HG03575 (cell line): ENCODE measurements at regions not wholly inside any gene's neighbourhood (a gene's known extent, or its start where the extent isn't known, plus 50 kb on each side); places are given as distances from the start of the nearest gene placed in this dataset.

ENCODE experiments used
- ATAC-seq: cut with Tn5 transposase; IDR thresholded peaks from one replicate; pipeline ENCODE4 v1.9.1; 2021; ENCODE audit not compliant: unreplicated experiment, insufficient number of reproducible peaks, low FRiP score; ENCODE audit errors: extremely low read depth

DNA sequence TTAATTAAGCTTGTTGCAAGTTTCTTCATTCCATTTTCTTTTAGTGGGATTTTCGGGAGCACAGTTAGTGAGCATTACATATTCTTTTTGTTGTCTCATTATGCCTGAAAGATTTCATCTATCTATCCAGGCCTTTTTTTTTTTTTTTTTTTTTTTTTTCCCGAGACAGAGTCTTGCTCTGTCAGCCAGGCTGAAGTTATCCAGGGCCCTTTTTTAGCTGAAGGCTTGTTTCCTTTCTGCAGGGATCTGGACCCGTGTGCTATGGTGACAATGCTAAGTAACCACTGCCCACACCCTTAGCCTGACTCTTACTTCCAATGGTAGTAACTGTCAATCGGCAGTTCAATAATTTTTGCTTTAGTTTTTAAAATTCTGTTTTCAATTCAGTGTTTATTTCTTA, 190.8 kb upstream of the MTPN start:
- no peak for ATAC-seq

DNA sequence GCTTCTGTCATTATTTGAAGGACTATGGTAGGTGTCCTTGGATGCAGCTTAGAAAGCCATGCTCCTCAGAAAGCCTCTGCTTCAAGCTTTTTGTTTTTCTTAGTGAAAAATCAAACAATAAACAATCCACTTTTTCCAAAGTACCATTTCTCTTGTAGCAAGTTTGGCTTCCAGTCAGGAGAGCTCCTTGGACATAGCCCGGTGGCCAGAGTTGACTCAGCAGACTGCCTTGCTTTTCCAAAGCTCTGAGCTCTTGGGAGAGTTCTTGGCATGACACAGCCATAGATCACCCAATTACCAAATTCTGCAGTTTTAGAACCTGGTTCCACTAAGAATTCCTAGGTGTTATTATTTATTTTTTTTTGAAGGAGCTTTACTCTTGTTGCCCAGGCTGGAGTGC, 189.4 kb upstream of the MTPN start:
- no peak for ATAC-seq

DNA sequence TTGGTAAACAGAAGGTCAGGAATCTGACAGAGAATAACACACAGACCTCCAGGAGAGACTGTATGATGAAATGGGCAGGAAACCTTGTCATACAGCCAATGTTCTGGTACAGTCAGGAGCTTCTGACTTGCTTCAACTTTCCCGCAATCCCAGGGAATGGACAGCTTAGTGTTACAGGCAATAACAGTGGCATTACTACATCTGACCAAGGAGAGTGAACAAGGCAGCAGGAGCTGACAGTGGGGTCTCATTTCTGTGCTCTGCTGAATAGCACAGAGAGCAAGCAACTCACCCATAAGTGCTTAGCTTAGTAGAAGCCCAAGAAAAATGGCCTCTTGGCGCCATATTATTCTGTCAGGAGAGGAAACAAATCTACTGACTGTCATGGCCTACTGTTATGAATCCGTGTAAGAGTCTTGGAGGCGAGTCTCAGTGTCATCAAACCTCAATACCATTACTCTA, 186.2 kb upstream of the MTPN start:
- ATAC-seq: no peak

DNA sequence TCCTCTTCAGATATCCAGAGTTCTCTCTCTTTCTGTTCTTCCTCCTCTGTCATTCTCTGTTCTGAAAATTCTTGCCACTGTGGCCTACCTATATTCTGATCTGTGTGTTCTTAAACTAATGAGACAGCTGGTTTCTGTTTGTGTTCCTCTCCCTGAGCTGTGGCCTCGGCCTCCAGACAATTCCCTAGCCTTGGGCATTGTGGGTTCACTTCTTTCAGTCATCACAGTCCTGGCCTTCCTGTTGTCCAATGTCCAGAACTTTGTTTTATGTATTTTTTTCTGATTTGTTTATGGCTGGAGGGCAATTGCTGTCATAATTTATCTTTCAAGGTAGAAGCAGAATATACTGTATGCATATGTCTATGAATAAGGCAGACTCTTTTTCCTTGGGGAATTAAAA, 173.2 kb upstream of the MTPN start:
- no peak for ATAC-seq

DNA sequence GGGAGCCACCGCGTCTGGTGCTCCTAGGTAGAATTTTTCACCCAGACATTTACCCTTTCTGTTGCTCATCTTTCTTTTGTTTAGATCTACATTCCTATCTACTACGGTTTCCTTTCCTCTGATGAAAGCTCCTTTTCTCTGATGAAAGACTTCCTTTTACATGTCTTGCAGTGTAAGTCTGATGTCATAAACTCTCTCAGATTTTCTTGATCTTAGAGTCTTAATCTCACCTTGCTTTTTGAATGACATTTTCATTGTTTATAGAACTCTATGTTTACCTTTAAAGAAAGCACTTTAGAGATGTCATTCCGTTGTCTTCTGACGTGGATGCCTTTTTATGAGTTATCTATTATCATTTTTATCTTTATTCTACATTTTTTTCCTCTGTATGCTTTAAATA, 171.8 kb upstream of the MTPN start:
- ATAC-seq: no peak

DNA sequence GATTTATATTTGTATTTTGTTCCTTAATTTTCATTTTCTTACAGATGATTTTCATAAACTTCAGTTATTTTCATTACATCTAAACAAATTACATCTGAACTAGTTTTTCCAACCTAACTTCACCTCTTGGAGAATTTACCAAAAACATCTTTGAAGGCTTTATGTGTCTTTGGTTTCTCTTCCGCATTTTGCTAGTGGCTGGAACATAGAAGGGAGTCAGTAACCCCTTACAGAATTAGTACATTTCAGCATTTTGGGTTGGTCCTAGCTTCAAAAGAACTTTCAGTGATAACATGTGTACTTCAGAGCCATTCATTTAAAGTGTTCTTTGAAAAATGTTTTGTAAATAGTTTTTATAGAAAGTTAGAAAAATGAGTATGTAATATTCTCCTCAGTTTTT, 169.8 kb upstream of the MTPN start:
- ATAC-seq: no peak

DNA sequence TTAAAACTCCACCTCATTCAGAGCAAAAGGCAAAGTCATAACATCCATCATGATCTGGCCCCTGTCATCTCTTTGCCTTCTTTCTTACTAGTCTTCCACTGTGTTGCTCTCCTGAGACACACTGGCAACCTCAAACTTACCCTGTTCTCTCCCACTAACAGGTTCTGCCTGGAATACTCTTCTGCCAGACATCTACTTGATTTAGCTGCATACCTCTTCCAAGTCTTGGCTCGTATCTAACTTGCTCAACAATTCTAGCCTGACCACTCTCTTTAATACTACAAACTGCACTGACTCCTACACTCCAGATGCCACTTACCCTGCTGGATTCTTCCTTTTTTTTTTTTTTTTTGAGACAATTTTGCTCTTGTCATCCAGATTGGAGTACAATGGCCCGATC, 167.0 kb upstream of the MTPN start:
- ATAC-seq: no peak

DNA sequence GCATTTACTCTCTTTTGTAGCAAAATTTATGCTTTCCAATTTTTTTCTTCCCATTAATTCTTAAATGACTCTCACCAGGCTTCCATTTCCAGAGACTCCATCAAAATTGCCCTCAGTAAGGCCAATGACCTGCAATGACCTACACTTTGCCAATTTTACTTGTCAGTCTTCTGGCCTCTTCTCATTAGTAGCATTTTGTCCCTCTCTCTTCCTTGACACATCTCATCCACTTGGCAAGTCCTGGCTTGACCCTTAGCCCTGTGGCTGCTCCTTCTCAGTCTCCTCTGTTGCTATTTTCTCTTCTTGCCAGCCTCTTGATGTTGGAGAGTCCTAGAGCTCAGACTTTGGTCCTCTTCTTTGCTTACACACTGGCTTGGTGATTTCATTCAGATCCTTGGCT, 166.1 kb upstream of the MTPN start:
- ATAC-seq: no peak

DNA sequence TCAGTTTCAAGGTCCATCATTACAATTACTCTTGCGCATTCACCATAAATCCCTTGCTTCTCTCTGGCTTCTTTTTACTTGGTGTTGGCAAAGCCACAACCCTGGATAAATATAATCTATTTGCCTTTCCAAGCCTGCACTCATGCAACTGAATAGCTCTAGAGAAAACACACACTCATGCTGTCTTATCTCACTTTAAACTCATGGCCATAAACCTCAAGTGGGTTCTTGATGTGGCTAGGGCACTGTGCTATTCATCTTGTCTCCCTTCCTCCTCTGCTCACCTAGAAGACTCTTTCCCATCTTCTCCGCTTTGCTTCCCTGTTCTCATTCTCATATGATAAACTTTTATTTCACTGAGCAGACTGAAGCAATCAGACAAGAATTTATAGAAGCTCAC, 165.4 kb upstream of the MTPN start:
- no peak for ATAC-seq

DNA sequence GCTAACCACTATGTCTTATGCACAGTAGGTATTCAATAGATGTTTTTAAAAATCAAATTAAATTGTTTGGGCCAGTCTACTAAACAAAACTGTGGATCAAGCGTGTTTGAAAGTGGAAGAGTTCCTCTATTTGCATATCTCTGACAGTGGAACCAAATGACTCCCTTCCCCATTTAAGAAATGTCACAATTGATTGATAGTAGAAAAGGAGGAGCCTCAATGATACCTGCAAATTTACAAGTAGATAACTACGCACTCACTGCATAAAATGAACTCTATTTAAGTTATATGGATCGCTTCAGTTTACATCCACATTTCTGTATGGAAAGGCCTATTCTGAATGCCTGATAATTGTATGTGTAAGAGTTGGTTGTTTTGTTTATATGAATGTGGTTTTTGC, 163.3 kb upstream of the MTPN start:
- ATAC-seq: no peak

DNA sequence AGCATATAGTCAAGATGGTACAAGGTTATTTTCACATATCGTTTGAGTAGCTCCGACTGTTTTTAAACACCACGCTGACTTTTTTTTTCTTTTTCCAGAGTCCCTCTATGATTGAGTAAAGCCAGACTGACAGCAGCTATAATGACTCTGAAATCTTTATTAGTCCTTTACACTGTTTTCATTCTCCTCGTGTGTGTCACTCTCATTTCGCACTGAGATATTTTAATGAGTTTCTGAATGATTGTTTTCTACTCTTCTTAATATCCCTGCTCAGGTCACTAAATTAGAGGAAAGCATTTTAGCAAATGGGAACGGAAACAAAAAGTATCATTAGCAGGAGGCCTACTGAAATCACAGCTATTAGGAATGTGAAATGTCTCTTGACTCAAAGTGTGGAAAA, 162.3 kb upstream of the MTPN start:
- no peak for ATAC-seq

DNA sequence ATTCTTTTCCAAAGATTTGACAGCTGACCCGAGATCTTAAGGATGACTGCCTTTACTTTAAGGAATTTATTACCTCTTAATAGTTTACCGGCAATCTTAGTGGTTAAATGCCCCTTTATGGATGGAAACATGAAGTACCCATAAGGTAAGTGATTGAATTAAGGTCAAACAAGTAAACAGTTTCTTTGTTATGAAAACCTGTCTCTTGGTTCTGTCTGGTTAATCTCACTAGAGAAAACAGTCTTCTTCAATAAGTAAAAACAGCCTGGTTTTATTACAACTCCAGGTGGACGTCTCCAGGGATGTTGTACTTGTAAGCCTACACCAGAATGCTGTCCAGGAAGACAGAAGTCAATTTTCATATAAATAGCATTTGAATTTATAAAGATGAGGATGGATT, 161.8 kb upstream of the MTPN start:
- ATAC-seq: no peak

DNA sequence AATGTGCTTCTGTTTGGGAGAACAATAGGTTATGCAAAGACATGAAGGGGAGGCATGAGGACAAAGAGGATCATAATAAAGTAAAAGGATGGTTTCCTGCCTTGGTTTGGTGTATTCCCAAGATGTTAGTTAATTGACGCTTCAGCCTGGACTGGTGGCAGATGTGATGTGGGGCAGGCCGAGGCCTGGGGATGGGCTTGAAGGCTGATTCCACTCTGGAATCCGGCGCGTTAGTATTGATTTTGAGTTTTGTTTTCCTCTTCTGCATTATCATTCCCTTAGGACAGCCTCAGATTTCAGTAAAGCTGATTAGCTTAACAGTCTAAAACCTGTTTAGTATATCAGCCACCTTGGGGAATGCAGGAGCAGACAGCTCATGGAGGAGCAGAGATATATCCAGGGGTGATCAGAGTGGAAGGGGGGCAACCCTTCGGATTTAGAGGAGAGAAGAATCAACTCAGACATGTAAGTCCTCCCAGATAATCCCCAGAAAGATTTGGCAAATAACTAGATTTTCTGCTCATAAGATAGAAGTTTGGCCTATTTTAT, 159.8 kb upstream of the MTPN start:
- ATAC-seq: no peak

DNA sequence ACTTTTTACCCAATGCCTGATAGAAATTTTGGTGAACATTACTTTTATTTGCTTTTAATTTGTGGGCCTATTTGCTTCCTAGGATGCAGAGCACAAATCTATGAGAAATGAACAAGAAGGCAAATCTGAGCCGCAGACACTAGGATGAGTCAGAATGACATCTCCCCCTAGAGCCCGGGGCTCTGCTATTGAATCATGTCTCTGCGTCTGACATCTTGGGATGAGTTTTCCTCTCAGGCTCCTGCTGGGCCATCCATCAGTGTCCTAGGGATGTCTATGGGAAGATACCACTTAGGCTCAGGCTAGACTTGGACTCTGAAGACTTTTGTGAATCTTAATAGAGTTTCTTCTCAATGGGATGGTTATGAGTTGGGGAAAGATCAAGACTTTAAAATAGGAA, 157.3 kb upstream of the MTPN start:
- ATAC-seq: no peak

DNA sequence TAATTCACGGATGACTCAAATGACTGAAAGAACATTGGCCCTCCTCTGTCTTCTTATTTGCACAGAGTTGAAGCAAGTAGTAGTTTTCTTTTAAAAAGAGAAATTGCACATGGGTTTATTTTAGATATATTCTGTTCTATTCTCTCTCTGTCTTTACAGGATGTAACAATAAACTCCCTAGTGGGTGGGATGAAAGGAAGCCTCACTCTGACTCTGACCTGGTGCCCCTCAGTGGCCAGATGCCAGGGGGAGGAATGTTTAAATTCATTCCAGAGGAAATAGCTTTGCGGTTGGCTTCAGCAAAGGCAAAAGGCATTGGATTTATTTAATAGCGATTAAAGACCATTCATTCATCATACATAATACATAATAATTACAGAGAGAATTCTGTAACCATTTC, 156.4 kb upstream of the MTPN start:
- ATAC-seq: no peak

DNA sequence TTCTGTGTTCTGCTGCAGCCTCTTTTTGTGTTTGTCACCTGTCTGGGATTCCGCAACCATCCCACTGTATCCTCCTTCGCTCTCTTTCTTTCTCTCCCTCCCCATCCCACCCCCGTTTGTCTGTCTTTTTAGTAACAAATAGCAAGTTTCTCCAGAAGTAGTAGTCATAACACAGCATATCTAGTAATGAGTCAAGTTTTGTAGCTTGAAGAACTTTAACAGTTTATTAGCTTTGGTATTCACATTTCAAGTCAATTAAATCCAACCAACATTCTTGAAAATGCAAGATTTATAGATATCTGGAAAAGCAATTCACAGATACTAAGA, 154.1 kb upstream of the MTPN start:
- ATAC-seq: no peak

DNA sequence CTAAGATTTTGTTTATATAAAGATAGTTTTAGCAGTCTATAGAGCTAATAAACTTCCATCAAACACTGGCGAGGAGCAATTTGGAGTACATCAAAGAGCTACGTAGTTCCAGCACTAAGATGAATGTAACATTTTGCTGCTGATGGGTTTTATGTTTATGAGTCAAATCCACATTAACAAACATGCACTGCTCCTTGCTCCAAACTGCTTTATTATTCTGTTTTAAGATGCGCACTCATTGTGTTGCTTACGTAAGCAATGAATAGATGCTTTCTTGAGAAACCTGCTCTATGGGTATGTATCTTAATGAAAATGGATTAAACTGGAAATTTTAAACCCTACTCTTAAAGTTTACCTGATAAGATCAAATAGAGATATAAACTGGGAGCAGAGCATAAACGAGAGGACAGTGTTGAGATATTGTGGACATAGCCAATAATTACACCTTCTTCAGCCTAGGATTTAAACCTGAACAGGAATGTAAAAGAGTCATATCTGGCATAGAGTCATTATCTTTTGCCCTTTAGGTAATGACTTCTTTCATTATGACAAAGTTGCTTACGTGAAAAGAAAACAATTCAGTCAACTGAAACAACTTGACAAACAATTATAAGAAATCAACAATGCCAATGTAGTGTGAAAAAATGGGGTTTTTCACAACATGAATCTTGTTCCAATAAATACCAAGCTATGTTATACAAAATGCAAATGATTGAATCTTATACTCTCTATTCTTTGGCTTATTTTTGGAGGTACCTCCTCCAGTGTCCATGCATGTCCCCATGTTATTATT, 153.5 kb upstream of the MTPN start:
- no peak for ATAC-seq

DNA sequence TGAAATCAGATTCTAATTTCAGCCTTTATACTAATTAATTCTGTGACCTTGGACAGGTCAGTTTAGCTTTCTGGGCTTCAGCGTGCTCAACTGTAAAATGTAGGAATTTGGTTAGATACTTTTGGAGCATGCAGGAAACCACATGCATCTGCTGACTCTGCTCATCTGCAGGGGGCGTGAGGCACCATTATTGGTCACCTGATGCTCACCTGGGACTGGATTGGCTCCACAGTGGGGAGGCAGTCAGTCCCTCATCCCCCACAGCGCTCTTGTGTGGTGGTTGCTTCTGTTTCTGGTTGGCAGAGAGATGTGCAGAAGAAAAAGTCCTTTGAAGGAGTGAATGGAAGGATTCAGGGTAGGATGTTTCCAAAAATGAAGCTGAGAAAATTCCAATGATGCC, 150.9 kb upstream of the MTPN start:
- no peak for ATAC-seq

DNA sequence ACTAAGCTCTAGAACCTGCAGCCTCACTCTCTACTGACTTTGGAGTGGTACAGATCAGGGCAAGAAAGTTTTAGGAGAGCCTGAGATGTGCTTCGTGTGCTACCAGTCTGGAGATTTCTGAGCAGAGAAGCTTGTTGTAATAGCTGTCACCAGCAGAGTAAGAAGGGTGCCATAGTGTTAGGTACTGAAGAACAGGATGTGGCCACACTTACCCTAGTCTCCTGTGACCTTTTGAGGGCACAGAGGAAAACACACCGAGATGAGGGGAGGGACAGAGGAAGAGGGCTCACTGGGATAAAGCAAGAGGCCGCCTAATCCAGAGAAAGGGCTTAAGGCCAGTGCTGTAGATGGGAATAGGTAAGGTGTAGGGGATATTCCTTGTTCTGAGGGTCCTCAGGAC, 146.2 kb upstream of the MTPN start:
- ATAC-seq: no peak

DNA sequence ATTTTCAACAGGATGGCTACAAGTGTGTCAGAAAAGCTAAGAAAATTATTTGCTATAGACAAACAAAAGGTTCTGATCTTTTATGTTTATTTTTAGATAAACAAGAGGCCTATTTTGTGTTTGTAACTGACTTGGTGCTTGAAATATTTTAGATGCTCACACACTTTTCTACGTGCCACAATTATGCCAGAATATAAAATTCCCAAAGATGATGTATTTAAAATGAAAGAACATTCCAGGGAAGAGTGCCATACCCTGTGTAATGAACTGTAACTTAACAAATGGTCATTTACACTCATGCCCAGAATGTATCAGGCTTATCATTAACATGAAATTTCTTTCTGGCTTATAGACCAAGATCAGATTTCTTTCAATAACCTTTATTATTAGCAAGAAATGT, 144.9 kb upstream of the MTPN start:
- ATAC-seq: no peak

DNA sequence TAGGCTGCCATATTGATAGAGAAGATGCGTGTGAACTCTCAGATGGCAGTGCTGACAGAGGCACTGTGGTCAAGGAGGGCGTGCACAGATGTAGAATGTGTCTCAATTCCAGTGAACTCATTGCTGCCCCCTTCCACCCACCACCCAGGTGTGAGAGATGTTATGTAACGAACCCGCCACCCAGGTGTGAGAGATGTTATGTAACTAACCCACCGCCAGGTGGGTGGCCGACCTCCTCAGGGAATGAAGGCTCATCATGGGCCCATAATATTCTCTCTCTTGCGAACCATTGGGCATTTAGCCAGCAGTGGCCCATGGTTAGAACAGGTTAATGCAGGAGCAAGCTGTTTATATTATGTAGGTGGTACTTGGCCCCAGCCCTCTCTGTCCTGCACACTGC, 140.4 kb upstream of the MTPN start:
- no peak for ATAC-seq
